ENCODE measurements at regions not wholly inside any gene's neighbourhood (a gene's known extent, or its start where the extent isn't known, plus 50 kb on each side); places are given as distances from the start of the nearest gene placed in this dataset.

GRCh38 chr5:58357799-58358500, 101.9 kb downstream of the PLK2 start:
- no peak for DNase-seq (ENCODE audit: low read depth in 4 of 4, low spot score in 1 of 4)

GRCh38 chr5:58357121-58357520, 102.8 kb downstream of the PLK2 start:
- DNase-seq (ENCODE audit: low read depth in 4 of 4, low spot score in 1 of 4): no peak

- no peak for DNase-seq (ENCODE audit: low read depth in 4 of 4, low spot score in 1 of 4)
Observed at GRCh38 chr5:58356662-58357061, 103.2 kb downstream of the PLK2 start.

GRCh38 chr5:58354827-58355226, 105.1 kb downstream of the PLK2 start:
- no peak for DNase-seq (ENCODE audit: low read depth in 4 of 4, low spot score in 1 of 4)

GRCh38 chr5:58353992-58354391, 105.9 kb downstream of the PLK2 start:
- DNase-seq (ENCODE audit: low read depth in 4 of 4, low spot score in 1 of 4): no peak

- no peak for DNase-seq (ENCODE audit: low read depth in 4 of 4, low spot score in 1 of 4)
Observed at GRCh38 chr5:58351190-58351589, 108.7 kb downstream of the PLK2 start.

GRCh38 chr5:58348996-58349728, 110.7 kb downstream of the PLK2 start:
- no peak for DNase-seq (ENCODE audit: low read depth in 4 of 4, low spot score in 1 of 4)

- DNase-seq (ENCODE audit: low read depth in 4 of 4, low spot score in 1 of 4): no peak
Observed at GRCh38 chr5:58346041-58346440, 113.8 kb downstream of the PLK2 start.

- no peak for DNase-seq (ENCODE audit: low read depth in 4 of 4, low spot score in 1 of 4)
Observed at GRCh38 chr5:58341476-58341875, 118.4 kb downstream of the PLK2 start.

- DNase-seq (ENCODE audit: low read depth in 4 of 4, low spot score in 1 of 4): no peak
Observed at GRCh38 chr5:58335518-58335917, 124.4 kb downstream of the PLK2 start.

GRCh38 chr5:58334035-58334434, 125.9 kb downstream of the PLK2 start:
- DNase-seq (ENCODE audit: low read depth in 4 of 4, low spot score in 1 of 4): no peak

- no peak for DNase-seq (ENCODE audit: low read depth in 4 of 4, low spot score in 1 of 4)
Observed at GRCh38 chr5:58330781-58331180, 129.1 kb downstream of the PLK2 start.

- DNase-seq (ENCODE audit: low read depth in 4 of 4, low spot score in 1 of 4): no peak
Observed at GRCh38 chr5:58327289-58327688, 132.6 kb downstream of the PLK2 start.

- no peak for DNase-seq (ENCODE audit: low read depth in 4 of 4, low spot score in 1 of 4)
Observed at GRCh38 chr5:58326022-58326421, 133.9 kb downstream of the PLK2 start.

GRCh38 chr5:58322453-58322852, 137.4 kb downstream of the PLK2 start:
- DNase-seq (ENCODE audit: low read depth in 4 of 4, low spot score in 1 of 4): no peak

- DNase-seq (ENCODE audit: low read depth in 4 of 4, low spot score in 1 of 4): no peak
Observed at GRCh38 chr5:58318468-58318867, 141.4 kb downstream of the PLK2 start.

GRCh38 chr5:58317808-58318207, 142.1 kb downstream of the PLK2 start:
- DNase-seq (ENCODE audit: low read depth in 4 of 4, low spot score in 1 of 4): no peak

- no peak for DNase-seq (ENCODE audit: low read depth in 4 of 4, low spot score in 1 of 4)
Observed at GRCh38 chr5:58317009-58317408, 142.9 kb downstream of the PLK2 start.

GRCh38 chr5:58315794-58316193, 144.1 kb downstream of the PLK2 start:
- DNase-seq (ENCODE audit: low read depth in 4 of 4, low spot score in 1 of 4): no peak

- no peak for DNase-seq (ENCODE audit: low read depth in 4 of 4, low spot score in 1 of 4)
Observed at GRCh38 chr5:58314356-58315210, 145.3 kb downstream of the PLK2 start.

- no peak for DNase-seq (ENCODE audit: low read depth in 4 of 4, low spot score in 1 of 4)
Observed at GRCh38 chr5:58312299-58312698, 147.6 kb downstream of the PLK2 start.

- DNase-seq (ENCODE audit: low read depth in 4 of 4, low spot score in 1 of 4): no peak
Observed at GRCh38 chr5:58311526-58311925, 148.4 kb downstream of the PLK2 start.

Data from stimulated activated CD4-positive, alpha-beta T cell treated with anti-CD3 and anti-CD28 coated beads, Interleukin-1b, Interleukin-23, amount 100 ng/mL, for 24 hours (primary cell).